GM21515 (cell line): ENCODE measurements at regions not wholly inside any gene's neighbourhood (a gene's known extent, or its start where the extent isn't known, plus 50 kb on each side); places are given as distances from the start of the nearest gene placed in this dataset.
"Not testable (repeated sequence)": the region's sequence is repeated elsewhere in the genome, so short reads cannot be mapped to it uniquely, and the experiment has no call there.

Source experiments
- ATAC-seq: cut with Tn5 transposase; IDR thresholded peaks from one replicate; pipeline ENCODE4 v1.9.1; 2021; ENCODE audit not compliant: unreplicated experiment

DNA sequence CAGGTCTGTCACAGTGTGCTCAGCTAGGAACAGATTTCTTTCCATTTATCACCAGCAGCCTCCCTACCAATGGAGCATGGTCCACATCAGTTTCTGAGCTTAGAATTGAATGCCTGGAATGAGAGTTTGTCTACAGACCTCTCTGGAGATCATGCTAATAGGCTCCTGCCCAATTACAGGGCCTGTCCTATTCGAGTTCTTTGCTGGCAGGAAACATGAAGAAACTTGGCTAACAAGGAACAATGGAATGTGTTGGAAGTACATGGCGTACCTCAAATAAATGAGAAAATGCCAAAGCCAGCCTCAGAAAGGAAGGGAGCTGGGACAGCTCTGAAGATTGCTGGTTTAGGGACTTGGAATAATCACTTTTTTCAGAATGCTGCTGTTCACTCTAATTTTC, 186.0 kb upstream of the AKR1E2 start:
- ATAC-seq, result no peak

DNA sequence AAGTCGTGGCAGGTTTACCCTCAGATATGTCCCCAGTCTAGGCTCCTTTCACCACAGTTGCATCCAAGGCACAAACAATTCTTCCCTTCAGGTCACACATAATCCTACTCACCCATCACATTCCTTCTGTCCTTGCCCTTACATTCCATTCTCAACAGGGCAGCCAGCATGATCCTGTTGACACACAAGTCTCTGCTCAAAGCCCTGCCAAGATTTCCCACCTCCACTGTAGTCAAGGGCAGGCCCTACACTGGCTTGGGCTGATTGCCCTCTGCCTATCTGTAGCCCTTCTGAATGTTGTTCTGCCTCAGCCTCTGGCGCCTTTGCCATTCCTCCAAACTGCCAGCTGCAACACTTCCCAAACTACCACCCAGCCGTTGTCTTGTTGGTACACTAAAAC, 187.9 kb upstream of the AKR1E2 start:
- ATAC-seq, result no peak

GRCh38 chr10:4637657-4638056, 188.3 kb upstream of the AKR1E2 start:
- ATAC-seq, result no peak

- no peak for ATAC-seq
Measured at GRCh38 chr10:4635883-4636282, 190.1 kb upstream of the AKR1E2 start.

GRCh38 chr10:4635388-4635787, 190.6 kb upstream of the AKR1E2 start:
- ATAC-seq, result no peak

DNA sequence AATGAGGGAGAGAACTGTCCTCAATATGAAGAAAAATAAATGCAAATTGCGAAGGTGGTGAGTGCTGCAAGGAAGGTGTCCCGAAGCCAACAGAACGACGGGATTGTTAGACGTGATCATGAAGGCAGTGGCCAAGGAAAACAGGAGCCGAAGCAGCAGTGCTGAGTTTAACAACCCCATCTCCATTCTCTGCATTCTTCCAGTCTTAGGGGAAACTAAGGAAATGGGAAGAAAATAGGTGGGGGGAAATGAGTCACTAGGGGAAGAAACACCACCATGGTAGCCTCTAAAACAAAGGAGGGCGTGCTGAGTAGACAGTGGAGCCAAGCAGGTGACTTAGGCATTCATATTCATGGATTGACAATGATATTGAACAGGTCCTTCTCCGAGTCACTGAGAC, 192.2 kb upstream of the AKR1E2 start:
- ATAC-seq, result no peak

GRCh38 chr10:4633186-4633585, 192.8 kb upstream of the AKR1E2 start:
- ATAC-seq, result no peak

- ATAC-seq, result no peak
Measured at GRCh38 chr10:4632757-4633156, 193.2 kb upstream of the AKR1E2 start.

DNA sequence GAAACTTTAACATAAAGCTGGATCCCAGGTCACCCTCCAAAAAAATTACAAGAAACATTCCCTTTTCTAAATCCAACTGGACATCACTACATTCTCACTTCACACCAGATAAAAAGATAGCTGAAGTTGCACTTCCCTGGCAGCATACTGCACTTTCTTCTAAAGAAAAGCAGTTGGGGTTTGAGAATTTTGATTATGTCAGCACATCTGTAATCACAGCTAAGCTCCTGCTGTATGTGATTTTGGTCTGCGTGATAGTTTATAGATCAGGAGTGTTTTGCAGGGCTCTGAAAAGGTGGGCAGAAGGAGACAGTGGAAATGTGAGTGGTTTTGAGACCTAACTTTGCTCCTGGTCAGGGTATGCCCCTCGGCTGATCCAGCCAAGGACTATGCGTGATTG, 199.1 kb upstream of the AKR1E2 start:
- ATAC-seq, result no peak

DNA sequence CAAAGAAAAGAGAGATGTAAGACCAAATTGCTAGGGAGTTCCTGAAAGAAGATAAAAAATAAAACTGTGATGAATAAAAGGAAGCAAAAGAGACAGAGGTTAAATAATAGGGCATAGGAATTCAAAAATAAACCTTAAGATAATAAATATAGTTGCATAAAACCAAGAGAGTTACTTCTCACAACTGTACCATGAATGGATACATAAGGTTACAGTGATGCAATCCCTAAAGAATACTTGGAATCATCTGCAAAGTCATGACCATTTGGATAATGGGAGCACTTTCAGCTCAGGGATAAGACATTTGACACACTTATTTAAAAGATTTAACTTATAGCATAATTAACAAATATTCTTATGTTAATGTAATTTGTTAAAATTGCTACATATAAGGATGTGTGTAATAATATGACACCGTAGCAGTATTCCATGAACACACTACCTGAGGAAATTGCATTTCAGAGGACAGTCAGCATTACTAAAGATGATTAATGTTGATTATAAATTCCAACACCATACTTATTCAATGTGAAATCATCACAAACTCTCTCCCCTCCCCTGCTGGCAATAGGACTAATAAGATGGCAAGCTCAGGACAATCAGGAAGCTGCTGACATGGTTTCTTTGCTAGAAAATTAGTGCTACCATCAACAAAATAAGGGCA, 202.1 kb upstream of the AKR1E2 start:
- ATAC-seq, result no peak

GRCh38 chr10:4623200-4623599, 202.8 kb upstream of the AKR1E2 start:
- no peak for ATAC-seq

GRCh38 chr10:4622384-4622783, 203.6 kb upstream of the AKR1E2 start:
- no peak for ATAC-seq

DNA sequence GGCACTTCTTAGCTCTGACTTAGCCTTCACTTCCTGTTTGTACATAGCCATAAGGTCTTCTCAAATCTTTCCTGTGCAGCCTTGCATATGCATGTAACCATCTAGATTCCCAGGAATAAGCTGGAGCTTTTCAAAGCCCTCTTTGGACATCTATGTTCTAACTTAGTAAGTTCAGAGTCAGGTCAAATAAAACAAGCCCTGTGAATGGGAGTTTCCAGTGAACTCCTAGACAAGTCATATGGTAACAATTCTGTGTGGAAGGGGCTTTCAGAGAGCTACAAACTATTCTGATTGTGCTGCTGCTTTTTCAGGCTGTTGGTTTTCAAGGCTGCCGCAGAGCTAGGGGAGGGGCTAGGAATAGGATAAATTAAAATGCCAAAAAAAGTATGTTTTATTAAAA, 208.4 kb upstream of the AKR1E2 start:
- no peak for ATAC-seq

GRCh38 chr10:4615042-4615441, 211.0 kb upstream of the AKR1E2 start:
- no peak for ATAC-seq

GRCh38 chr10:4609251-4609650, 216.8 kb upstream of the AKR1E2 start:
- ATAC-seq, result no peak

- no peak for ATAC-seq
Measured at GRCh38 chr10:4607681-4608080, 218.3 kb upstream of the AKR1E2 start.

GRCh38 chr10:4606856-4607636, 219.0 kb upstream of the AKR1E2 start:
- ATAC-seq, result no peak

- no peak for ATAC-seq
Measured at GRCh38 chr10:4602764-4603491, 223.1 kb upstream of the AKR1E2 start.

DNA sequence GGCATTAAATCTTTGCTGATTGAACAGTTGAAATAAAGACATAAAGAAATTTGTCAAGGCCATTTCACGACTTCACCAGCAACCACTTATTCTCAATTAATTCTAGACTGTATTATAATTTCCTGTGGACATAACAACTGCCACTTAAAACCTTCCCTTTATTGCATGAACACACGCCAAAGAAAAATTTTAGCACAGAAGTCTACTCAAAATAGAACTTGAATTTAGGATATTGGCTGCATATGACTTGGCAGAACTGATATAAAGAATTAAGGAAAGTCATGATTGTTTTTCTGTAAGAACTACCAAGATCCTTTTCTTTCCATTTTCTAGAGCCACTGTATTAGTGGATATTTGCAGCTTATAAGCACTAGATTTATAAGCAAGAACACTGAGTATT, 226.5 kb upstream of the AKR1E2 start:
- ATAC-seq, result no peak

DNA sequence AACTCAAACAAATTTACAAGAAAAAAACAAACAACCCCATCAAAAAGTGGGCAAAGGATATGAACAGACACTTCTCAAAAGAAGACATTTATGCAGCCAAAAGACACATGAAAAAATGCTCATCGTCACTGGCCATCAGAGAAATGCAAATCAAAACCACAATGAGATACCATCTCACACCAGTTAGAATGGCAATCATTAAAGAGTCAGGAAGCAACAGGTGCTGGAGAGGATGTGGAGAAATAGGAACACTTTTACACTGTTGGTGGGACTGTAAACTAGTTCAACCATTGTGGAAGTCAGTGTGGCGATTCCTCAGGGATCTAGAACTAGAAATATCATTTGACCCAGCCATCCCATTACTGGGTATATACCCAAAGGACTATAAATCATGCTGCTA, 228.1 kb upstream of the AKR1E2 start:
- not testable (repeated sequence) for ATAC-seq

DNA sequence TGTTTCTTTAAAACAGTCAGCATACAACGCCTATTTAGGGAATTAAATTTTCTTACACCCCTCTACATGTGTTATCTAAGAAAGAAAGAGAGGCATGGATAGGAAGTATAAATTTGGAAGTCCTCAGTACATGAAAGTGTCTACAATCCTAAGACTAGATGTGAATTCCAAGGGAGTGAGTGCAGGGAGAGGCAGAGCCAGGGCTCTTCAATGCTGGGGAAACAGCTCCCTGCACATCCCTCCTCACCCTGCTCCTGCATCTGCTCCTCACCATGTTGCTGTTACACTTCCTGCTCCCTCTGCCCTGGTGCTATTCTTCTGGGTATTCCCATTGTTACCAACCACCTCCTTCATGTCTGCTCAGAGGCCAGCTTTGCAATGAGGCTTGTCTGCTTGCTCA, 229.1 kb upstream of the AKR1E2 start:
- ATAC-seq, result no peak

GRCh38 chr10:4595719-4596319, 230.2 kb upstream of the AKR1E2 start:
- no peak for ATAC-seq
